ENCODE measurements at regions not wholly inside any gene's neighbourhood (a gene's known extent, or its start where the extent isn't known, plus 50 kb on each side); places are given as distances from the start of the nearest gene placed in this dataset.

- no peak for DNase-seq
These were observed 232.1 kb downstream of the RBM43 start for GRCh38 chr2:151029406-151030157.

- DNase-seq = no peak
These were observed 232.9 kb downstream of the RBM43 start for GRCh38 chr2:151028691-151029176.

DNA sequence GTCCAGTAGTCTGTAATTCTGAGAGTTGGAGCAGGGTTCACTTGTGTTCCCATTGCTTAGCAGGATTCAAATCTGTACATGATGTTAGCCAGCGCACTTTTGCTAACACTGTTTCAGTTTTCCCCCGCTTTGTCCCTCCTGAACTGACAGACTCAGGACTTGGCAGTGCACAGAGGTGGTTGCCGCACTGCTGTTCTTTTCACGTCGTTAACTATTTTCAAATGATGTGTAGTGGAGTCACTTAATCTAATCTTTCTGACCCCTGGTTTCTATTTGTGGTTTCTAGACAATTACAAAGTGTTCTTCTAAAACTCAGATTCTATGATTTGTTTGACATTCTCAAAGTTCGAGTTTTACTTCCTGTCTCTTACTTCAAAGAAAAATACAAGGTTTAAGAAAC, 234.5 kb downstream of the RBM43 start:
- no peak for DNase-seq

DNA sequence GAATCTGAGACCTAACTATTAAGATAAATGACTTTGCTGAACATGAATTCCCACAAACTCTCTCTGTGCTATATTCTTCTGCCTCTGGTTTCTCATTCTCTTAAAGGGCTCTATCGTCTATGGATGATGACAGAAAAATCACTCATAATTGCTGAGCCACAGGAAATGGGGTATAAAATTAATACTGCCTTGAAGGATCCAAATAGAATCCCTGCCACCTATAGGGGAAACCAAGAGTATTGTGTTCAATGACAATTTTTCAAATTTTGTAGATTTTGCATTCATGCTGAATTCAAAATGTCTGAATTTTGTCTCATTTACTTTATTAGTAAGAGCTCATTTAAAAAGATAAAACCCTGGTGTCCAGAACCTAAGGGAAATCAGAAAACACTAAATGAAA, 235.8 kb downstream of the RBM43 start:
- DNase-seq = no peak

DNA sequence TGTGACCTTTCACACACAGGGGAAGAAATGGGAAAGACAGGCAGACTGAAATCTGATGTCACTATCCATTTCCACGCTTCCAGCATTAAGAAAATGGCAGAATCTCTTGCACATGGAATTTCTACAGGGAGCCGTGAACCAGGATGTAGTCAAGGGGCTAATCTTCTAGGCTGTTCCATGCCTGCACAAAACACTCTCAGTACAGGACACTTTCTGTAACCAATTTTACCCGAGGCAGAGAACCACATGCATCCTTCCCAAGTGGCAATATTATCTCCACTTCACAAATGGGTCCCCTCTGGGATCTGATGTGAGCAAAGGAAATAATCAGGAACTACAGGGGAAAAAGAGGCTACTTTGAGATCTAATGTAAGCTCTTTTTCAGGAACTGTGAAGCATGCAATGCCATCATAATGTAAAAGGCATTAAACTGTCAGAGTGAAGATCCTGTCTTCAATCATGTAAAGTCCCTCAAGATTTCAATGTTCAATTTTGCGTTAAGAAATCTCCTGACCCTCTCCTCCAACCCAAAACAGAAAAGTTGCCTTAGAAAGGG, 236.9 kb downstream of the RBM43 start:
- no peak for DNase-seq

DNA sequence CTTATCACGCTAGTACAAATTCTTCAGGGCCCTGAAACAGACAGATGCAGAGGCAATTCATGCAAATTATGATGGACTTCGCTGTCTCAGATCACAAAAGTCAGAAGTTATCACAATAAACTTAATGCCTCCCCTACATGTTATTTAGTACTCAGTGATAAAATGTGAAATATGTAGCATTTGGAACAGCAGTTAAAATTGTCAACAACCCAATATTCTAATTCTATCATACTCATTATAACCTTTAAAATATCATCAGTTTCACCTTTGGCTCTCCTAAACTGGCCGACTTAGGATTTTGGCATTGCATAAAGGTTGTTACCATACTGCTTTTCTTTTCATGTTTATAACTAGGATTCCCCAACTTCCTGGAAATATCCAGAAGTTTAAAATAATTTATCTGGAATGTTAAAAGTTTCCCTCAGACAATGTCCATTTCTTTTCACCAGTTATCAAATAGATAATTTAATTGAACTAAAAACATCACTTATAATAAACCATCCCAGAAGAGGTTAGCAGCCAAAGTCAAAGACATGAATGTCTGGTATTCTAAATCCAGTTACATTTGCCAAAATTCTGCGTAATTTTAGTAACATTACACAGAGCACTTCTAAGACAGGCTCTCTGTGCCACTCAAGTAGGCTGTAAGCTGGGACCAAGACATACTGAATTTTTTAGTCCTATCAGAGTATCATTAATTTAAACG, 239.8 kb downstream of the RBM43 start:
- DNase-seq = no peak

- DNase-seq = no peak
These were observed 241.3 kb downstream of the RBM43 start for GRCh38 chr2:151020411-151020810.

DNA sequence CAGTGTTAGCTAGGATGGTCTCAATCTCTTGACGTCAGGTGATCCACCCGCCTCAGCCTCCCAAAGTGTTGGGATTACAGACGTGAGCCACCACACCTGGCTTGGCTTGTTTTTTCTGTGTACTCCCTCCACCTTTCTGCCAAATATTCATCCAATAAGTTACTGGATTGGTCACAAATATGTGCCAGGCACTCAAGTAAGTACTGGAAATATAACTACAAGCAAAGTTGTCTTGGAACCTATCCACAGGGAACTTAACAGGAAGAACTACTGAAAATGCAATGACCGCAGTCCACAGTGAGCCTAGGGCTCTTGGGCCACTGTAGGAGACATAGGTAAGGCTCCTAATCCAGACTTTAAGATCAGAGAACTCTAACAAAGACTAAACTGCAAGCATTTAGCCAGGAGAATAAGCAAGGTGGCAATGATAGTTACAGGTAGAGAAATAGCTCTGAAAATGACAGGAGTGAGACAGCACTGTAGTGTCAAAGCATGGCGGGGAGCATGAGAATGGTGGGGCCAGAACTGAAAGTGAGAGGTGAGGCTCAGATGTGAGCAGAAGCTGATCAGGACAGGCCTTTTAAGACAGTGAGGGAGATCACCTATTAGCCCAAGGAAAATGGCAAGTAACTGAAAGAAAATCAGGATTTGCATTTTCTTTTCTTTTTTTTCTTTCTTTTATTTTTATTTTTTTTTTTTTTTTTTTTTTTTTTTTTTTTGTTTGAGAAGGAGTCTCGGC, 252.1 kb downstream of the RBM43 start:
- no peak for DNase-seq

- no peak for DNase-seq
These were observed 254.3 kb downstream of the RBM43 start for GRCh38 chr2:151007365-151007764.

DNA sequence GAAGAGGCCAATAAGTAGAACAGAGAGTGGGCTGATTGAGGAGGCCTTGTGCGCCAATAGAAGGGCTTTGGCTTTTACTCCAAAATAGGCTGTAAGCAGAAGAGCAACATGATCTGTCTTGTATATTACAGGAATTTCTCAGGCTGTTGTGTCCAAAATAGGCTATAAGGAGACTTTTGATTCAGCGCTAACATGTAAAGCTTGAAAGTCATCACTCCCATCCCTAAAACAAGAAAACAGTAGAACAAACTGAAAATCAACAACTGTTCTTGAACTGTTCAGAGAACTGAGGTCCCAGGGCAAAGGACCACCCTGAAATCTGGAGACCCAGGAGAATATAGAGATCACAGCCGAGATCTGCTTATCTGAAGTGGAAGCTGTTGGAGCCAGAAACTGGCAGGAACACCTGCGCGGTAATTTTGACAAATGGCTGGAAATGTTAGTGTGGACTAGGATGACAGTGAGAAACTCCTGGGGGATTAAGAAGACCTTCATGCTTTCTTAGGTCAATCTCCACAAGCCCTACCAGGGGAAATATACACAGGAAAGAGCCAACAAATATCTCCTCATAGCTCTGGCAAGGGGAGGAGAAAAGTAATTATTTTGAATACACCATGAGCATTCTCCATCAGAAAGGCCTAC, 258.6 kb downstream of the RBM43 start:
- no peak for DNase-seq

- DNase-seq = no peak
These were observed 263.8 kb downstream of the RBM43 start for GRCh38 chr2:150997702-150998440.

DNA sequence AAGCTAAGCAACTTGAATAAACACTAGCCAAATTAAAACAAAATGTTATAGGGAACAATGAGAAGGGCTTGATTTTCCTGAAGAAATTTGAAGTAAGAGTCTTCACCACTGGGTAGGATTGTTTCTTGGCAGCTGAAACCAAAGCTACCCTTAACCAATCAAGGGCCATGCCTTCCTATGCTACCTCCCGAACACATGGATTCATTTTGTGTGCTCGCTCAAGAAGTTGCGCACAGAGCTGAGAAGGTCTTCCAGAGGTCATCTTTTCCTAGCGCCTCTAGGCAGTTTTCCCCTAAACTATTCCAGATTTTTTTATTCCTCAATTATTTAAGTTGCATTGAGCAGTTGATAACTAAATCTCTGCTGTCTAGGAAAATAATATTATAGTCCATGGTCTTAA, 264.6 kb downstream of the RBM43 start:
- no peak for DNase-seq

GRCh38 chr2:150994076-150994475, 267.6 kb downstream of the RBM43 start:
- no peak for DNase-seq

DNA sequence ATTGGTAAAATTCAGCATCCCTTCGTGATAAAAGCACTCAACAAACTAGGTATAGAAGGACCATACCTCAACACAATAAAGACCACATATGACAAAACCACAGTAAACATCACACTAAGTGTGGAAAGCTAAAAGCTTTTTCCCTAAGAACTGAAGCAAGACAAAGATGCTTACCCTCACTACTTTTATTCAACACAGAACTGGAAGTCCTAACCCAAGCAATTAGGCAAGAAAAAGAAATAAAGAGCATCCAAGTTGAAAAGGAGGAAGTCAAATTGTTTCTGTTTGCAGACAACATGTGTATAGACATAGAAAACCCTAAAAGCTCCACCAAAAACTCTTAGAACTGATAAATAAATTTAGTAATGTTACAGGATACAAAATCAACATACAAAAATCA, 271.7 kb downstream of the RBM43 start:
- no peak for DNase-seq

DNA sequence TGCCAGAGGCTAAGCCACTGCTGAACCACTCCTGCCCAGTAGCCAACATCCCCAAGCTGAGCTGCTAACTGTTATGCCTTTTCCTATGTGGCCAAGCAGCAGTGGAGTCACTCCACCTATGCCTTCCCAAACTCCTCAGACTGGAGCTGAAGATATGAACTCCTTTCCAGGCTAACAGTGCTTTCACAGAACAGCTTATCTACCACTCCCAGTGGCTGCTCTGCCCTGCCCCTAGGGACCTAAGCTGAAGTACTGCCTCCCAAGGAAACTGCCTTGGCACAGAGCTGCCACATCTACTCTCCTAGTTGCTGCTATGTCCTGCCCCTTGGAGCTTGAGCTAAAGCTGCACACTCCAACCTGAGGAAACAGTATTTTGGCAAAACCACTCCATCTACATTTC, 275.9 kb downstream of the RBM43 start:
- no peak for DNase-seq

- no peak for DNase-seq
These were observed 278.3 kb downstream of the RBM43 start for GRCh38 chr2:150983314-150983897.

DNA sequence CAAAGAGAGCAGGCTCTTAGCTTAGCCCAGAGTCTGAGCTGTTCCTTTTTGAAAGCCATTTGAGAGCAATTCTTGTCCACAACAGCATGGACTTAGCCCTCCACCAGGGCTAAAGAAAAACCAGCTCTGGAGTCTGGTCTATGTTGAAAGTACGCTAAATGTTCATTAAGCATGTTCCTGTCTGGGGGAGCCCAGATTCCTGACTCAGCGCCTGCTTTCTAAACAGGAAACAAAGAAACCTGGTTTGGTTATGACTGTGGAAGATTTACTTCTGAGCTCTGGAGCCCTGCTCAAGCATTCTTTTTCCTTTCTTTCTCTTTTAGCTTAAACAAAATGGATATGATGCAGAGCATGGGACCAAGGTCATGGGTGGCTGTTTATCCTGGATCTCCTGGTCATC, 279.8 kb downstream of the RBM43 start:
- DNase-seq = no peak

DNA sequence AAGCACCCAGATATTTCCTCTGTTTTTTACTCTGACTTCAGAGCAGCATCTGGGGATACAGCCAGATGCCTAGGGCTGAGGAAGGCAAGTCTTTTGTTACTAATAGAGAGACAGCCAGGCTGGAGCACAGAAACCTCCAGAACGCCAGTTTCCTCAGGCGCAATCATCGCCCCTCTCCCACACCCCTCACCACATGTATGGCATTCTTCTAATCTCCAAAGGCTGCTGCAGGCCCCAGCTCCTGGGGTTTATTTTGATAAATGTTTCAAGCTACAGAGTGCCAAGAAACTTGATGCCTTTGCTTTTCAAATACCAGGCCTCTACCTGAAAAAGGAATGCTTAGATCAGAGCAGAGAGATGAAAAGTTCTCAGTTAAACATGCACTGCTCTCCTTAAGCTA, 283.6 kb downstream of the RBM43 start:
- DNase-seq = no peak

- DNase-seq = no peak
These were observed 284.4 kb downstream of the RBM43 start for GRCh38 chr2:150977296-150977695.

DNA sequence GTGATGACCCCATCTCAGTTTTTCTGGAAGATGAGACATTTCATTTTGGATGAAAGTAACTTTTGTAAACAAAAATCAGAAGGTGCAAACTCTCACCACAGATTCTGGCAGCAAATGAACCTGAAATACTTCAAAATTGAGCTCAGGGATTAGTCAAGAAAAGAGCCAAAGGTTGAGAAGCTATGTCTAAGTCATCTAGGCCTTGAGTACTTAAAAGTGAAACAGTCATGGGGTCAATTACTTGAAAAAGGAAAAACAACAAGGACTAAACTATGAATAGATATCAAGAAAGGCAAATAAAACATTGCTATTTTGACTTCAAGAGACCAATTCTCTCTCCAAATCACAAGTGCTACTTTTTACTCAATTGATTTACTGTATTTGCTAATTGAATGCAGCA, 285.1 kb downstream of the RBM43 start:
- no peak for DNase-seq

GRCh38 chr2:150974864-150975263, 286.8 kb downstream of the RBM43 start:
- DNase-seq = no peak

DNA sequence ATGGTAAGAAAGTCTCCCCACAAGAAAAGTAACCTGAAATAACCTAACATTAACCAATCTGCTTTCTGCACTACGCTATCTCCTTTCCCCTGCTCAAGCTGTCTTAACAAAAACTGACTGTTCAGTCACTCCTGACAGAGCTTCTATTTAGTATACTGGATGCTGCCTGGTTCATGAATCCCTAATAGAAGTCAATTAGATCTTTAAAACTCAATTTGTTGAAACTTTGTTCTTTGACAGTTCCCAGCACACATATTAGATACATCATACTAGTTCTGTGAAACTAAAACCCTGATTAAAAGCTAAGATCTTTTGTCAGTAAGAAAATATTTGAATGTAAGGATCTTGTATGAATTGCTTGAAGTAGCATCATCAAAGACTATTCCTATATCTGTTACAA, 287.4 kb downstream of the RBM43 start:
- no peak for DNase-seq
